Inflammatory macrophage treated with lipopolysaccharide for 1 hour (primary cell): ENCODE measurements at regions not wholly inside any gene's neighbourhood (a gene's known extent, or its start where the extent isn't known, plus 50 kb on each side); places are given as distances from the start of the nearest gene placed in this dataset.
"Not testable (repeated sequence)": the region's sequence is repeated elsewhere in the genome, so short reads cannot be mapped to it uniquely, and the experiment has no call there.

Experiments used
- DNase-seq, 2 donors: peaks; one replicate each; pipeline ENCODE4 v3.0.0-alpha.2; 2020 to 2022

- DNase-seq = not testable (repeated sequence)
Observed at GRCh38 chr1:117314951-117315350, 52.3 kb upstream of the MAN1A2 start.

DNA sequence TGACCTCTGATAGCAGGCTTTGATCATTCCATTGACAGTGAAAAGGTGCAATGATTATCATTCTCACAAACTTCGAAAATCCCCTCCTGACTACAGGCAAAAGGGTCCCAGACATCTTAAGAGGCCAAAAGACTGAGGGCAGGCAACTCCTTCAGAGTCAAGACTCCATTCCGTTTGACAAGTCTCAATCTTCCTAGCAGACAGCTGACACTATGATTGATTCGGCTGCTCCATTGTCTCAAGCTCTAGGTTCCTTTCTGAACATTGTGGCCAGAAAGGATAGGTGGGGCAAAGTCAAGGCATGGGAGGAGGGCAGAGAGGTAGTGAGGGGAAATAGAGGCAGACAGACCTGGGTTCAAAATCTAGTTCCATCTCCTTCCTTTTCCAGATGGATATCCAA is 53.7 kb upstream of the MAN1A2 start:
- no peak for DNase-seq

- peak; percentile 3 to 14 for DNase-seq
Observed at GRCh38 chr1:117312453-117313138, 54.7 kb upstream of the MAN1A2 start.

GRCh38 chr1:117308311-117308916 is 58.8 kb upstream of the MAN1A2 start:
- DNase-seq = no peak

DNA sequence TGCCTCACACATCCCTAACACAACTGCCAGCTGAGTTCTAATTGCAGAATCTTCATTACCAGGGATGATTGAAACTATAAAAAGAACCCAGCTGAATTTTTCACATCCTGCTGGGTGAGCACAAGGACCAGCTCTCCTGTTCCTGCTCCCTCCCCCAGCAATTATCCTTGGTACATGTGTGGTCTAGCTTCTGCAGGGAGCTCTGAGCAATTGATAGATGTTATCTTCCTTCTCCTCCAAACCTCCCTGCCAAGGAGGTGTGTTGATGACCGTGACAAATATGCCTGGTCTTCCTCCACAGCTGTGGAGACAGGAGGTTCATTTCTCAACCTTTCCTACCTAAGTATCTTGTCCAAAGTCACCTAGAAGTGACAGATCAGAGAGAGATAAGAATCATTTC is 65.3 kb upstream of the MAN1A2 start:
- DNase-seq = no peak

GRCh38 chr1:117300183-117300582 is 67.1 kb upstream of the MAN1A2 start:
- not testable (repeated sequence) for DNase-seq

DNA sequence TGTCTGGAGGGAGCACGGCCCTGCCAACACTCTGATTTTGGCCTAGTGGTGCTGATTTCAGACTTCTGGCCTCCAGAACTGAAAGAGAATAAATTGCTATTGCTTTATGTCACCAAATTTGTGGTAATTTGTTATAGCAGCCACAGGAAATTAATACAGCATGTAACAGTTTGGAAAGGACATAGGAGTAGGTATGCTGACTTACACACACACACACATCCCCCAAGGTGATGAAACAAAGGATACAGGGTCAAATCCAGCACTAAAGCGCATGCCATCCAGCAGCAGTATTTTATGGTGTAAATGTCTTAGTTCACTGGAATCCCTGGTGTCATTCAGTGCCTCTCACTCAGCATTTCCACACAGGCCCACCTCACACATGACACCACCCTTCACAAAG is 72.2 kb upstream of the MAN1A2 start:
- DNase-seq = no peak

- no peak for DNase-seq
Observed at GRCh38 chr1:117290890-117291289, 76.4 kb upstream of the MAN1A2 start.

DNA sequence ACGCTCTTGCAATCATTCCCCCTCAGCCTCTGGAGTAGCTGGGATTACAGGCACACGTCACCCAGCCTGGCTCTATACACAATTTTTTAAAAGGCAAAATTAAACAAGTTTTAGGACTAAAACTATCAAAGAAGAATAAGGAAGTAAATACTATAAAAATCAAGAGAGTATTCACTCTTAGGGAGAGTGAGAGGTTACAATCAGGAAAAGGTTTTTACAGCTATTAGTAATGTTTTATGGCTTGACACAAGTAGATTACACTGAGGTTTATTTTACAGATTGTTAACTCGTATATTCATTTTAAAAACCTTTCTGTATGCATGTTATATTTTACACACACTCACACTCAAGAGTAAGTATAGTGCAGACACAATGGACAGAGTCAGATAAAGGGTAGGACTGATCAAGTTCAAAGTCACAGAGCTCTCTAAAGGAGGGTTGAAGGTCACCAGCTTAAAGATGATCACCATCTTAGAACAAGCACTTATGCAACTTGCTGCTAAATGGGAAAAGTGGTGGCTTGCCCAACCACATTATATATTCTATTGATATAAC is 77.9 kb upstream of the MAN1A2 start:
- DNase-seq = no peak

GRCh38 chr1:117286562-117286961 is 75.8 kb upstream of the VTCN1 start:
- DNase-seq = no peak

DNA sequence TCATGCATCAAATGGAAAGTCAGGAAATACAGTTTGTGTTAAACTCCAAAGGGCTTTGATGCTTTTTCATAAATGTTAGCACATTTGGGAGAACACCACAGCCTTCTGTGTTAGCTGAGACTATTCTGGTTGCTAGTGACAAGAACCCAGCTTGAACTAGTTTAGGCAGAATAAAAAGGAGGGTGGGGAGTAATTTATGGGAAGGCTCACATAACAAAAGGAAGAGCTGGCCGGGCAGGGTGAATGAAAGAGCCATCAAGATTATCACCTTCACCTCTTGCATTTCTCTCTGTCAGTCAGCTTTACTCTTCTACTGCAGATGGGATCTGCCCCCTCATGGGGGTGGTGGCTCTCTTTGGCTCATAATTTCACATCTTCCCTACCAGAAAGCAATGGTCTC is 75.4 kb upstream of the VTCN1 start:
- no peak for DNase-seq

DNA sequence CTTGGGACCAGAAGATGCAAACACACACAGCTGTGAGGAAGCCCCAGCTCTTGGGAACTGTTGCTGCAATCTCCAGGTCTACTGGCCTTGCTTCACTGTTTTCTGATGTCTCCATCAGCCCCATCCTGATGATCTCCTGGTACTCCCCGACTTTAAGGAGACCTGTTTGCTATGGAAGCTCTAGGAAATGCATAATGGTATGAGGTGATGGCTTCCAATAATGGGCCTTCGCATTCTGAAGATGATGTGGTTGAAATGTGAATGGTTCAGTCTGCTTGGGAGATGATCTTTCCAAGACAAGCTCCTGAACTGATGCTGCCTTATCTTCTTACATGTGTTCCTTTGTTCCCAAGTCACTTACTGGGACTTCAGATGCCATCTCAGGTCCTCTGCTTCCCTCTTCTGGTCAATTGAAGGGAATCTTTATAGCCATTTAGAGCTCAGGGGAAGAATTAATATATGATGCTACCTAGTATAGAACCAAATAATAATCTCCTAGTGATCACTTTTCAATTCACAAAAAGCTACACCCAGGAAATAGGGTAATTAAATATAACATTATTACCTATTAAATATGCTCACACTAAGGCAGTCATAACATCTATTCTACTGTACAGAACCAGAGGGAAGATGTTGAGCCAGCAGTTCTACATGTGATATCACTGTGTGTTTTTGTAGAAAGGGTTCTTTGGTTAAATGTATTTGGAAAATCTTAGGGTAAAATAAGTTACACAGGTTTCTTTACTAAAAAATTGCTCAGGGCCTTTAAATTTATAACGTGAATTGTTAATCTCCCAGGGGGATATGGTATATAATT is 73.9 kb upstream of the VTCN1 start:
- DNase-seq = peak; percentile 16 to 35

- no peak for DNase-seq
Observed at GRCh38 chr1:117278531-117278930, 67.8 kb upstream of the VTCN1 start.

DNA sequence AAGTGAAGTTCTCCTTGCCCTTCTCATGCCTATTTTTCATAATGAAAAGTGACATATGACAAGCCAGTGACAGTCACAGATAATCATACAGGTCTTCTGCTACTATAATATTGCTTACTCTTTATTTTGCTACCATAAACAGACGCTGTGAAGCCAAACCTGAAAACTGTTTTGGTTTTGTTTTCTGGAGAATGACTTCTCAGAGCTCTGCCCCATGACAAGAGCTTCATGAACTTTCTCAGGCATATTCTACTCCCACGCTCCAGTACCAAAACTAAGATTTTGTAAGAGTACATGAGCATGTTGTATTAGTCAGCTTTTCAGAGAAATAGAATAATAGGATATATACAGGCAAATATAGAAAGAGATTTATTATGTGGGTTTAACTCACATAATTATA is 64.3 kb upstream of the VTCN1 start:
- DNase-seq = peak; percentile 14 to 67

- no peak for DNase-seq
Observed at GRCh38 chr1:117271959-117272358, 61.2 kb upstream of the VTCN1 start.

GRCh38 chr1:117271129-117271528 is 60.4 kb upstream of the VTCN1 start:
- DNase-seq = no peak

DNA sequence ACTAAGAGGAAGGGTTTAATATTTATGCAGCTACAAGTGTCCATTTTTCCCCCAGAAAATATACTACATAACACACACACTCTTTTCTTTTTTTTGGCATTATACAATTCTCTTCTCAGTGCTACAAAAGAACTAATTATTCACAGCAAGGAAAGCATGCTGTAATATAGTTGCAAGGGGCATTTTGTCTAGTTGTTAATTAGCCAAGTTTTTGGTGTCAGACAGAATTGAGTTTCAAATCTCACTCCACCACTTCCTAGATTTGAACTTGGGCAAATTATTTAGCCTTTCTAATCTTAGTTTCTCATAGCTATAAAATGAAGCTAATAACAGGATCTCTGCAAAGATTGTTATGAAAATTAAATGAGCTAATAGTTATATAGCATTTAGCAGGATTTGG is 60.0 kb upstream of the VTCN1 start:
- DNase-seq = no peak

- DNase-seq = no peak
Observed at GRCh38 chr1:117268535-117269455, 58.1 kb upstream of the VTCN1 start.

DNA sequence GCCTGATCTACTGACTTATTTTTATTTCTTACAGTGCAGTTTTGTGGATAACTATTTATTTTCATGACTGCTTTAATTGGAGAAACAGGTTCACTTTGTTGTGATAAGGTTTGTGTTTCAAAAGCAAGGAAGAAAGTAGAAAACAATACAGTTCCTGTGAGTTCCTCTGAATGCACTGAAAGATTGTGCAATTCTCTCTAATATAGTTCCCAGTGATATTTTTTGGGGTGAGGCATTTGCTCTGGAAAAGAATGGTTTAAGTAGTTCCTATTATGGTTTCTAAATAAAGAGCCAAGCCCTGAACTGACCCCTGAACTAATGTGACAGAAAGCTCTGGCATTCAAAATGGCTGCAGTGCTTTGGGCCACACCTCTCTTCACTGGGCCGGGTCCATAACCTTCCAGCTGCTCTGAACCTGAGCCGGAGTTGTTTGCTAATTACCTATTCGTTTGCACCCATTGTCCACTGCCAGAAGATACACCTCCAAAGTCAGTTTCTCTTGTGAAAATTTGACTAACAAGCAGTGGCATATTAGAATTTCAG is 56.6 kb upstream of the VTCN1 start:
- DNase-seq = no peak

- no peak for DNase-seq
Observed at GRCh38 chr1:117262976-117263375, 52.2 kb upstream of the VTCN1 start.

GRCh38 chr1:117261424-117261785 is 50.7 kb upstream of the VTCN1 start:
- no peak for DNase-seq

DNA sequence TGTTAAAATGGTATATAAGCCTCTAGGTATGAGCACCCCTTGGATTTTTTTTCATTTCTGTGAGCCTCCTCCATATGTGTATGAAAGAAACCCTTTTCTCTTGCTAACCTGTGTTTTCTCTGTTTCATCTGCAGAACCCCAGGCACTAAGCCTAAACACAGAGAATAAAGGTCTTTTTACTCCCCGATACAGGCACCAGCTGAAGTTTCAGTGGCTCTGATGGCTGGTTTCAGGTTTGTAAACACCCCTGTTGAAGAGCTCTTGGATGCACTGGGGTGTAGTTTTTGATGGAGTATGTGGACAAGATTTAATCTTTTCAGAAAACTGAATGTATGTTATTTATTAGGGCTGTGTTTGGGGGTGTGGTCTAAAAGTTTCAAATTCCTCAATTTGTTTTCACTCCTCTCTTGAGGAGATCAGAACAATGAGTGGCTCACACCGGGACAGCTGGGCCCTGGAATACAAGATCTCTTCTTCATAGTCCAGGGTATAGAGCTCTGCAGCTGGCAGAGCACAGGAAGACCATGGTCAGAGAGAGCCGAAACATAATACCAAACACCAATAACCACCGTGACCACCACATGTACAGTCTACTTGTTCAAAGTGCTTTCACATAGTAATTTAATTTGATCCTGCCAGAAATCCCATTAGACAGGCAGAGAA is 50.2 kb upstream of the VTCN1 start:
- DNase-seq = no peak
